GM19463 (cell line): ENCODE measurements at regions not wholly inside any gene's neighbourhood (a gene's known extent, or its start where the extent isn't known, plus 50 kb on each side); places are given as distances from the start of the nearest gene placed in this dataset.

Source experiments
- ATAC-seq: cut with Tn5 transposase; IDR thresholded peaks from one replicate; pipeline ENCODE4 v1.9.1; 2021; ENCODE audit warnings: mild to moderate bottlenecking, moderate library complexity; ENCODE audit not compliant: unreplicated experiment

GRCh38 chr6:6780231-6780630 is 191.7 kb downstream of the LY86 start:
- no peak for ATAC-seq

- ATAC-seq: no peak
These were observed 192.8 kb downstream of the LY86 start for GRCh38 chr6:6781172-6781872.

- no peak for ATAC-seq
These were observed 193.3 kb downstream of the LY86 start for GRCh38 chr6:6781873-6782227.

- no peak for ATAC-seq
These were observed 195.2 kb downstream of the LY86 start for GRCh38 chr6:6783721-6784120.

GRCh38 chr6:6784514-6785162 is 196.1 kb downstream of the LY86 start:
- no peak for ATAC-seq

GRCh38 chr6:6785163-6785521 is 196.6 kb downstream of the LY86 start:
- no peak for ATAC-seq

GRCh38 chr6:6788394-6789032 is 200.0 kb downstream of the LY86 start:
- ATAC-seq: no peak

GRCh38 chr6:6790393-6790792 is 201.9 kb downstream of the LY86 start:
- no peak for ATAC-seq

- no peak for ATAC-seq
These were observed 202.4 kb downstream of the LY86 start for GRCh38 chr6:6790891-6791290.

GRCh38 chr6:6793388-6794250 is 205.1 kb downstream of the LY86 start:
- no peak for ATAC-seq

- no peak for ATAC-seq
These were observed 206.9 kb downstream of the LY86 start for GRCh38 chr6:6795393-6795792.

- no peak for ATAC-seq
These were observed 208.3 kb downstream of the LY86 start for GRCh38 chr6:6796818-6797217.

- ATAC-seq: peak; percentile 43
These were observed 209.9 kb downstream of the LY86 start for GRCh38 chr6:6798448-6798860.

- no peak for ATAC-seq
These were observed 212.4 kb downstream of the LY86 start for GRCh38 chr6:6801005-6801335.

GRCh38 chr6:6801635-6802218 is 213.2 kb downstream of the LY86 start:
- no peak for ATAC-seq

- ATAC-seq: peak; percentile 68
These were observed 214.9 kb downstream of the LY86 start for GRCh38 chr6:6803180-6803977.

- ATAC-seq: no peak
These were observed 216.5 kb downstream of the LY86 start for GRCh38 chr6:6804843-6805615.

- ATAC-seq: no peak
These were observed 218.5 kb downstream of the LY86 start for GRCh38 chr6:6806844-6807518.

- ATAC-seq: no peak
These were observed 219.8 kb downstream of the LY86 start for GRCh38 chr6:6808343-6808742.
